HCEC 1CT (cell line): ENCODE measurements at regions not wholly inside any gene's neighbourhood (a gene's known extent, or its start where the extent isn't known, plus 50 kb on each side); places are given as distances from the start of the nearest gene placed in this dataset.

ENCODE experiments used
- DNase-seq: peaks from one replicate; pipeline ENCODE4 v3.0.0-alpha.2; 2017

DNA sequence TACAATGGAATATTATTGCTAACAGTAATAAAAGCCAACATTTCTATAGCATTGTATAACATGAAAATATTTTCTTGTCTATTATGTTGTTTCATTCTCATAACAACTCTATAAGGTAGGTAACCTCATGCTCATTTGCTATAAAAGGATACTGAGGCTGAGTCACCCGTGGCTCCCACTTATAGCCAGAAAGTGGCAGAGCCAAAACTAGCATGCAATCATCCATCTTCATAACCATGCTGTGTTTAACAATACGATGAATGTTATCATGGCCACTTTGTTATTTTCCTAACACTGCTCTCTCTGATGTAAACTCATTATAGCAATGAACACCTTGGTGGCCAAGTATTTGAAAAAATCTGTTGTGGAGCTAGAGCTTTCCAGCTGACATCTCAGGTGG is 80.8 kb upstream of the JUN start:
- no peak for DNase-seq

DNA sequence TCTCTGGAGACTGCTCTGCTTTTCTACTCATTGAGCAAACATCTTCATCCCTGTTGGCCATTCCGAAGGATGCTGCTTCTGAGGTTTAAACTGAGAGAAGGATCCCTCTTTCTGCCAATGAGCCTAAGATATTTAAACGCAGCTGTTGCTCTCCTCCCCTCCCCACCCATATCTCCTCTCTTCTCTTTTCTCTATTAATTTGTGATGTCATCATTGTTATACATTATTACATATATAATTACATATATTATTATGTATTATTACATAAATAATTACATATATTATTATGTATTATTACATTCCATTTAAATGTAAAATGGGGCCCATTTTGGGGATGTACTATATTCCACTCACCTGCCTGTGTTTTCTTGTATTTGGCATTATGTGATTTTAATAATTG is 82.7 kb upstream of the JUN start:
- DNase-seq, result no peak

DNA sequence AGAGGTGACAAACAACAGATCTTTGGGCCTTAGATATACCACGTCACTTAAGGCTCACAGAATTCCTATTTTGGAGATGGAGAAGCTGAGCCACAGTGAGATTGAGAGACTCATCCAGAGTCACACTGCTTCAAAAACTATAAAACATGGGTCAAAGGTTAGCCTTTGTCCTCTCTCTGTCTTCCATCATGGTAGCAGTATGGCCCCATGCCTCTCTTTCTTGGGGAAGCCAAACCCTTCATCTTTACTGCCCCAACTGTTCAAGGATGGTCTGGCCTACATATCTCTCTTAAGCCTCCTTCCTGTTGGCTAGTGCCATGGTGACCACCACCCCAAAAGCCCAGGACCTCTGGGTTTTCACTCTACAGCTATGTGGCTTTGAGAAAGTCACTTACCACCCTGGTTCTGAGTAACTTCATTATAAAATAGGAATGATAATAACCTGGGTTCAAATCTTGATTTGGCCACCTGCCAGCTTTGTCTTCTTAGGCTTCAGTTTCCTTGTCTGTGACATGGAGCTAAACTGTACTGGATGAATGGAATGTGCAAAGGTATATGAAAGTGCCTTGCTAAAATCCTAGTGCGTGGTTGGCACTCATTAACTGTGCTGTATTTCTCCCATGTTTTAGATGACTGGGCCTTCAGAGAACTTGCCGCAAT is 85.9 kb upstream of the JUN start:
- DNase-seq, result no peak

DNA sequence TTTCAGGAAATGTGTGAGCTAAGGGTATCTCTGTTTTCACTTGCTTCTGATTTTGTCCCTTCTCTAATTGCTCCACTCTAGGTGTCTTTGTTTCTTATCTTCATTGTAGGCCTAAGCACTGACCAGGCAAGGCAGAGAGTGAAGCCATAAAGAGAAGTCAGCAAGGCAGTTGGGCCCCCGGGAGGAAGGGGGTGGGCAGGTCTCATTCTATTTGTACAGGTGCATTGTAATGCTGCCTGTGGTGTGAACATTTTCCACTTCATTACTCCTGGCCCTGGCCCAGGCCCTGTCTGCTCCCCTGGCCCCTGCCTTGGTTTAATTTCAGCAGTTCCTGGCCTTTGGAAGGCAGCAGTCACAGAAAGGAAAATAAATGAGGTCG is 86.4 kb upstream of the JUN start:
- no peak for DNase-seq

DNA sequence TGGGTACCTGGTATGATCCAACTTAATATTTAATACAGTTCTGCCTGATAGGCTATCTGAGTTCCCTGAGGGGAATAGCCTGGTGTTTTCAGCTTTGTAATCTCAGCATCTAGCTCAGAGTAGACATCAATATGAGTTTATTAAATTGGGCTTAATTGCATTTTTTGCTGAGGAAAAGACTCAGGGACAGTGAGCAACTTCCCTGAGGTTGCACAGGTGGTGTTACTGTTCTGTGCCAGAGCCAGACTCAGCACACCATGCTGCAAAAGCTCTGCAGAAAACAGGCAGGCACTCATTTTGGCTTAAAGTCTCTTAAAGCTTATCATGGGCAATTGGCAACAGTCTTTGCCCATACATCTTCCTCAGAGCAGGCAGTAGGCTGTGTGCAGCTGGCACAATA is 90.5 kb upstream of the JUN start:
- no peak for DNase-seq

DNA sequence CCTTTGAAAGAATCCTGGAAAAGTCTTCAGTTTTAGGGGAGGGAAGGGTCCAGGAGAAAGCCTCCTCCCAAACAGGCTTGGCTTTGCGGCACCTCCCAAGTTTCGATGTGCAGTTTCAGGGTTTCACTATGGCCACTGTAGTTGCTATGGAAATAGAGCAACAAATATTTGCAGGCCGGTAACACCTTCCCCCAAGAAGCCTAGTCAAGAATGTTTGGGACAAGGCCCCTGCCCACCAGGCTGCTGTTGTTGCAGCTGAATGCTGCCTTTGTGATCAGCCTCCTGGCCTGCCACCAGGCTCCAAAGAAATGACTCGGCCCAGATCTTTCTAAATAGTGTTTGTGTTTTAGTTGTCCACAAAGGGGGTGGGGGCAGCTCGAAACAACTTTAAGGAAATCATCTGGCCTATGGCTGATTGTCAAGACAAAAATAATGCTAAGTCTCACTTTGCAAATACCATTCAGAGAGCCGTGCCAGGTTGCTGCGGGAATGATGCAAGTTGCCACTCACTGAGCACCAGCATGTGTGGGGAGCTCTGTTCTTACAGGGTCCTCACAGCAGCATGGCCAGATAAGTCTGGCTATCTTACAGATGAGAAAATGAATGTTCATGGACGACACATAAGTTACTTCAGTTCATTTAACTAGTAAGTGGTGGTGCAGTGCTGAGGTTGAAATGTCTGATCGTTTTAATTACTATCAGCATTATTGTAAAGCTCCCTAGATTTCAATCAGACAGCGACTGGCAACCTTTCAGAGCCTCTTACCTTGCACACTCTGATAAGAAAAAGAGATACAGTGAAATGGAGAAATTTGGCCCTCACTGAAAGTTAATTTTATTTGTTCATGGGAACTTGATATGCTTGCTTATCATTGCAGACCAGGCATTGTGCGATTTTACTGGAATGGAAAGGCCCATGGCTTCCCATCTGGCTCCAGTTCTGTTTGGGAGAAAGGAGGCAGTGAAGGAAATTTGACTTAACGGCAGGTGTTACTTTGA is 91.2 kb upstream of the JUN start:
- no peak for DNase-seq

DNA sequence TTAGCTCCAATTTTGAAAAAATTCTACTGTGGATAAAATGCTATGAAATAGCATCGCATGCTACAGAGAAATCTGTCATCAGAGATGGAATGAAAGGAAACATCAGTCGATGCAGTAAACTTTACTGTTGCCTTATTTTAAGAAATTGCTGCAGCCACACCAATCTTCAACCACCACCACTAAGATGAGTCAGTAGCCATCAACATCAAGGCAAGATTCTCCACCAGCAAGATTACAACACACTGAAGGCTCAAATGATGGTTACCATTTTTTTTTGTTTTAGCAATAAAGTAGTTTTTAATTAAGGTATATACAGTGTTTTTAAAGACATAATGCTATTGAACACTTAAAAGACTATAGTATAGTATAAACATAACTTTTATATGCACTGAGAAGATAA is 95.6 kb upstream of the JUN start:
- DNase-seq, result peak; percentile 23

DNA sequence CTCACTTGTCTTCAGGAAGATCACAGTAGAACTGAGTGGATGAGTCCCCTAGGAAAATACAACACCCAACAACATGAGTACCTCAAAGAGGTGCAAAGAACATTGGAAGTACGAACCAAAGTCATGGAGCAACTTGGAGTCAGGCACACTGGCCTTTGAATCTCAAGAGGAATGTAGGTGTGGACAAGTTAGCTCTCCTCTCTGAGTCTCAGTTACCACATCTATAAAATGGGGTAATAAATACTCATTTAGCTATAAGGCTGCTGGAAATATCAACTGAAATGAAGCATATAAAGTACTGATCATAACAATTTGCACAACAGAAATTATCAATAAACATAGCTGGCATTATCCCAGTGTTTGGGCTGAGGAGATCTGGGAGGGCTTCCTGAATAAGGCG is 96.7 kb upstream of the JUN start:
- DNase-seq, result no peak

DNA sequence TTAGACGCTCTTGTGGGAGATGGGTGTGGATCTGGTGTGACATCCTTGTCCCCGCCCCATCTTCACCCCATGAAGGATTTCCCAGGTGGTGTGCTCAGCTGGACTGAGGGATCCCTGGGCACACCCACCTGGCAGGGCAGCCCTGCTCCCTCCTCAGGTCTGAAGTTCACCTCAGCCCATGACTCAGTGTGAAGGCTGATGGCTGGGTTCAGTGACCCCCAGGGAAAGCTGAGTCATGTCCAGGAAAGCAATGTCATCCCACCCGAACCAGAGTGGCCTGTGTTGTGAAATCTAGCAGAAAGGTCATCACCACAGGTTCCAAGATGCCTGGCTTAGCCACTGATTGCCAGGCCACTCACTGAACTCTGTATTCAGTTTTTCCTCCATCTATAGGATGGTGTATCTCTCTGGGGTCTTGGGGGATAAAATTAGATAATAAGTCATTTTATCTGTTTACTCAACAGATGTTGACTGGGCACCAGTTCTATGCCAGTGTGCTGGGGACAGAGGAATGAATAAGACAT is 97.7 kb upstream of the JUN start:
- peak; percentile 85 for DNase-seq

DNA sequence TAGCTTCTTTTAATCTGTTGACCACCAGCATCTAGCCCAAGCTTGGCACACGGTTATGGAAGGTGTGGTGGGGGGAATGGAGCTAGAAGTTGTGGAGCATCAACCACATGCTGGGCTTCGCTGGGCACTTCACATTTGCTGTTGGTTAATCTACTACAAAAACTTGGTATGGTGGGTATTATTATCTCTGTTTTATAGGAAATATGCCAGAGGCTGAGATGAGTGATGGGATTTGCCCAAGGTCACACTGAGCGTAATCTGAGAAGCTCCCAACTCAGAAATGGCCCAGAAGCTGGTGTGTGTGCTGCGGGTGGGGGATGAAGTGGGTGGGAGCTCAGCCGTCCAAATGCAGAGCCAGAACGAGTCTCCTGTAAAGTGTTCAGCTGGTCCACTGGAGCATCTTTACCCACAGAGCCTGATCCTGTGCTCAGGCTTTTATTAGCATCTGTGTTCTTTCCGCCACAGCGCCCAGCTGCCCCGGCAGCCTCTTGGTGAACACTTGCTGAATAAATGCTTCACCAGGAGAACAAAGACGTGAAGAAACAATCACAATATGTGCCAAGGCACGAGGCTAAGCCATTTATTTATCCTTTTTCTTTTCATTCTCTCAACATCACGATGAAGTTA is 98.6 kb upstream of the JUN start:
- no peak for DNase-seq

DNA sequence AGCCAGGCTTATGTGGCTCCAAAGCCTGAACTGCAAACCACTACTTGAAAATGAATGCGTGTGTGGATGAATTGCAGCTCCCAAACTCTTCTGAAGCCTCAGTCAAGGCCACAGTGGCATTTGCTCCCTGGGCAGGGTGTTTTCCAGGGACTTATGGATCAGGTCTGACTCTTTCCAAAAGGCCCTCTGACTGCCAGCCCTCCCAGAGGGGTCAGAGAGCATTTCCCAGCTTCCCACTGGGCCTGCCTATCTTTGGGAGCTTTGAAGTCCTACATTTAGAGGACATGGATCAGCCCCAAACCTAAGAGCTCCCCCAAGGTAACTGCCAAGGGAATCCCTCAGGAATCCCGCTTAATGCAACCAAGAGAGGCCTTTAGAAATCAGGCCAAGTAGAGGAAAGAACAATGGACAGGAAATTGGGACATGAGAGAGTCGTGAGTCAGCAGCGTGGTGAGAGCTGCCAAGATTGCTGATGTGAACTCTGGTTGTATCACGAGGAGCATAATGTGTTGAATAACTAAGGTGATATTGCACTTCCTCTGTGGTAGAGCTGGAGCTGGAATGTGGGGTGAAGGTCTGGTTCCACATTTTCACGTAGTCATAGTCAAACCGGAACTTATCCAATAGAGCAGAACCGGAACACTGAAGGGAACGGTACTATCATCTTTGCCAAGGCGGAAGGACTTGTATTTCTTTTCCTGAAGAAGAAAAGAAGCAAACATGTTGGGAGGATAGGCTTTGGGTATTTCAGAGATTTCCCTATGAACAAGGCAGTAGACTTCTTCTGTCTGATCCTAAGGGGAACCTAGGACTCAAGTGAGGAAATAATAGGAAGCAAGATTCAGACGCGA is 99.4 kb upstream of the JUN start:
- peak; percentile 98 for DNase-seq

DNA sequence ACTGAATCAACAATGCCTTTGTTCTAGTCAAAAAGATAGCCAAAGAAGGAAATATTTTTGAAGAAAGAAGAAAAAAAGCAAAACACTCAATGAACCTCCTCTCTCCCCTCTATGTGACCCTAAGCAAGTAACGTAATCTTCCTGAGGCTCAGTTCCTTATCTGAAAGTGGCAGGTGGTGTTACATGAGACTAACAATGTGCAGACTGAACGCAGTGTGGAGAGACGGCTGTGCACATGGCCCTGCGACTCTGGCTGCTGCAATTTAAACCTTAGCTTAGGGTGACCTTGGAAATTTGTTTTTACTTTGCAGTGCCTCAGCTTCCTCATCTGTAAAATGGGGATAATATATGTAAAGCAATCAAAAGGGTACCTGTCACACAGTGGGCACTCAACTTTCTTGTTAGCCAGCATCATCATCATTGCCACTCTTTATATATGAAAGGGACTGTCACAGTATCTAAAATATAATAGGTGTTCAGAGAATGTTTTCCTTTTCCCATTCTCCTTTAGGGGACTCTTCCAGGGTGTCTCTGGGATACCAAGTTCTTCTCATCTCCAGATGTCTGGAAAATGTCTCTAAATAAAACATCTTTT is 100.1 kb upstream of the JUN start:
- DNase-seq, result no peak

DNA sequence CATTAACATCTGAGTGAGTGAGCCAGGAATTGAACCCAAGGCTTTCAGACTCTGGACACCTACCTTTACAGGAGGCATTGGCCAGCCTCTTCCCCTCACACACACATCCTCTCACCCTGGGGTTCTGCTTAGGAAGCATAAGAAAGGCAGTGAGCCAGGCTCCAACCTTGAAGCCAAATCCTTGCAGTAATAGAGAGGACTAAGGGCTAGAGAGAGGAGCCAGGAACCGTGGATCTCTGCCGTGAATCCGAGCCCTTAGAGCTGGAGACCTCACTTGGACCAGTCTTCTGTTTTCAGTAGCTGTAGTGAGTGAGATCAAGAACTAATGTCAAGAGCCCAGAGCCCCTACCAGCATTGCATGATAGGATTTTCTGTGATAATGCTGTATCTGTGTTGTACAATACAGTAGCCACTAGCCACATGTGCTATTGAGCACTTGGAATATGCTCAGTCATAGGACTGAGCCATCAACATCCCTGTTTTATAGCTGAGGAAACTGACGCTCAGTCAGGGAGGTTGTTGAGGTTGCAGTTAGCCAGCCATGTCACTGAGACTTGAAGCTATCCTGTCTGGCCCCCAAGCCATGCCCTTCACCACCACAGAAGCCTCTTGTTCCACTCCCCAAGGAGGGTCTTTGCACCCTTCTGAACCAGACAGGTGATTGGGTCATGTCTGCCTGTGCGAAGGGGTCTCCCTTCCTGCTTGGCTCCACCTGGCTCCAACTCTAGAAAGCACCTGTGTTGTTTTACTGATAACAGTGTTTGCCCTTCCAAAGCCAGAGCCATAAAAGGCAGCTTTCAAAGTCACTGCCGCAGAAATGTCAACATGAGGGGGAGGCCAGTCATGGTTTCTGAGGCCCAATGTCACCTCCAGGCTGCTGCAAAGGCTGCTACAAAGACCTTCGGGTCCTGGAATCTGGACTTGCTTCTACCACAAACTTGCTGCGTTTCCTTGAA is 101.1 kb upstream of the JUN start:
- no peak for DNase-seq

DNA sequence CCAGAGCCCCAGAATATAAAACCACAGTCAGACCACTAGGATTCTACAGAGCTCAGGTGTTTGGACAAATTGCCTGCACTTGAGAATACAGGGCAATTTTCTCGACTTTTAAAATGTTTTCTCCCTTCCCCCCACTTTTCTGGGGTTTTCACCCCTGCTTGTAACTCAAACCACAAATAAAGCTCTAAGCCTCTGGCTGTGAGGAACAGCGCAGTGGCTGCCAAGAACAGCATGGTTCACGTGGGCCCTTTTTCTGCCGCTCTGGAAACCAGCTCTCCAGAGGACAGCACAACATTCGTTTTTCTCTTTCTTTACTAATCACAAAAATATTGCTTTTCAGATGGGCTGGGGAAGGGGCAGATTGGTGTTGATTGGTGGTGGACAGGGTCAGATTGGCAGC is 102.2 kb upstream of the JUN start:
- no peak for DNase-seq

DNA sequence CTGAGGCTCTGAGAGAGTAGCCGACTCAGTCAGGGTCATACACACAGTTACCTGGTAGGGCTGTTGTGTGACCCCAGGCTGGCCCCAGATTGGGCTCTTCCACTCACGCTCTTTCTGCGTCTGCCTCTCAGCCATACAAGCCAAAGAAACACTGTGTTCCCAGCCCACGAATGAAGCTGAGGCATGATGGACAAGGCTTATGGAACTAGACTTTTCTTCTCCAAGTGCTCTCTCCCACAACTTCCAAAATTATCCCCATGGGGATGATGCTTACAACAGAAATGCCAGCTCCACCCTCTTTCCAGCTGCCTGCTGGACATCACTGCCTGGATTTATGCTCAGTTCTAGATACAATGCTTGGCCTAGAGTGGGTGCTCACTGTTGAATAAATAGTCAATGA is 102.8 kb upstream of the JUN start:
- DNase-seq, result no peak

DNA sequence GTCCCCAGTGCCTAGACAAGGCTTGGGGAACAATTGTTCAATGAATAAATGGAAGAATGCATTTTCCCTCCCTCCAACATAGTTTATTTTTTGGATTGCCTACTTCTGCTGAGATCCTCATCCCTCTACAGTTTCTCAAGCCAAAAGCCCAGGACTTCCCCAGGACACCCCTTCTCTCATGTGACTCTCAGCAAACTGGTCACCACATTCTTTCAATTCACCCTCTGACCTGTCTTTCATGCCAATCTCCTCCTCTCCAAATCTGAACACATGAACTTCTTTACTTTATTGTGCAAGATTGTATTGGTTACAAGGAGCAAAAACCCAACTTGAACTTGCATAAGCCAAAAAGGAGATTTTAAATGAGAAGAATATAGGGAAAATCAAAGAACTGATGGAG is 103.2 kb upstream of the JUN start:
- peak; percentile 49 for DNase-seq

DNA sequence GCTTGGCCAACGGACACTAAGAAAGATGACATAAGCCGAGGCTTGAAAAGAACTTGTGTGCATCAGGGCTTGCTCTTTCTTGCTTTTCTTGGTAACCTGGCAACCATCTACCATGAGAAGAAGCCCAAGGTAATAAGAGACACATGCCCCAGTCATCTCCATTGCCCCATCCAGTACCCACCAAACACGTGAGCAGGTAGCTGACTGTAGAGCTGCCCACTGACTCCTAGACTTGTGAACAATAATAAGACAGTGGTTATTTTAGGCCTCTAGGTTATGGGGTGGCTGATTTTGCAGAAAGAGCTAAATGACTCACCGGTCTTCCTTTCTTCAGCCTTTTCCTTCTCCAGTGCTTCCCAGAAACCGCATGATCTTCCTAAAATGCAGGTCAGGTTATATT is 105.0 kb upstream of the JUN start:
- DNase-seq, result no peak

DNA sequence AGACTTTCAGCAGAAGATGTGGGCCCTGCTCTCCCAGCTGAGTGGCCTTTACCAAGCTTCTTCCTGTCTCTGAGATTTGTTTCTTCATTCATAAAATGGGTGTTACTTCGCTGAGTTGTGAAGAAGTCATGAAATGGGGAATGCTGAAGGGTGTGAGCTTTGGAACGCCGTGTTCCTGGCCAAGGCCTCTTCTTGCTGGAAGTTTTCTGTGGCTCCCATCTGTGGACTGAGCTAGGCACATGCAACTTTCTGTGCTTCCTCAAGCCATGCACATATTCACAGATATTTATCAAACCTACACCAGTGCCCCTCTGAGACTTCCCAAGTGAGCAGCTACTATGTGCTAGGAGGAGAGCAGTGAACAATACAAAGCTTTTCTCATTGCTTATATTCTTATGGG is 106.3 kb upstream of the JUN start:
- DNase-seq, result no peak

DNA sequence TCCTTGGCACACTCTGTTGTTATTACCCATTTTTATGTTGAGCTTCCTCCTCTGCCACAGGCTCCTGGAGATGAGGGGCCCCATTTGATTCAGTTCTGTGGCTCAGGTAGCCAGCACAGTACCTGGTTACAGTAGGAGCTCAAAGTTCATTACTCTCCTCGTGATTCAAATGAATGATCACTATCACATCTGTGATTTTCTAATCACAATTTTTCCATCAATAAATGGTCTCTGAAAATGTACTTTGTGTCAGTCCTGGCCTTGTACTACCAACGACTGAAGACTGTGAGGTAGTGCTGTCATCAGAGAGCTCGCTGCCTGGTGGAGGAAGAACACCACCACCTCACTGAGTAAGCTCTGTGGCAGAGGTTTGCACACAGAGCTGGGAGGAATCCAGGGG is 106.8 kb upstream of the JUN start:
- no peak for DNase-seq

DNA sequence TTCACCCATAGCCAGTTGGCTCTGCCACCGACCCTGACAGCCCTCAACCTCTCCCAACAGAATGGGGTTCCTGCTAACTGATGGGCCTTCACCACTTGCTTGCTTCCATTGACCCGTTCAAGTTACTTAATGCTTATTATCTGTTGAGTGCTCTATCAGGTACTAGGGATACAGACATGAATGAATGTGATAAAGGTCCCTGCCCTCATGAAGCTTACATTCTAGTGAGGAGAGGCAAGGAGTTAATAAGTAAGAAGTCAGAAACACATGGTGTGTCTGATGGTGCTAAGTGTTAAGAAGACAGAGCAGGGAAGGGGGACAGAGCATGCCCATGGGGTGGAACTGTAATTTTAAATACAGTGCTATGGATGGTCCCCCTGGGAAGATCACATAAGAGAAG is 107.5 kb upstream of the JUN start:
- no peak for DNase-seq

DNA sequence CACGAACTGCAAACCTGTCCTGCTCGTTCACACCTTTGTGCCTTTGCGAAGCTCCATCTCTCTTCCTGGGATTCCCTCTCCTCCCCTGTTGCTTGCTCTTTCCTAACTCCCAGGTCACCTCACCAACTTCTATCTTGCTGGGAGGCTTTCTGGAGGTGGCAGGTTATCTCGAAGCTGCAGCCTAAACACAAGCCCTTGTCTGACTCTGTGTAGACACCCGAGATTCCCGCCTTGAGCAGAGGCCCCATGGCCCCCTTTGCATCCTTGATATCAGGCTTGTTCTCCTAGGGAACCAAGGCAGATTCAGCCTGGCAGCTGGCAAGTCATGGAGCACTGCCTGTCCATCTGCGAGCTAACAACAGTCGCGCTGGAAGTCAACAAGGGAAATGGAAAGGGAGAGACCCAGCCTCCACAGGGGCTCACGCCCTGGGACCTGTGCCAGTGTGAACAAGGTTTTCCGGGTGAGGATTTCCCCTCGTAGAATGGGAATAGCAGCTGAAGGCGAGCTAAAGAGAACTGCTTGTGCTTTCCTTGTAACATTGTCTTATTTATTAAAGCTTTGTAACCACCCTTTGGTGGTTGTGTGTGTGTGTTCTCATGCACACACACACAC is 109.5 kb upstream of the JUN start:
- no peak for DNase-seq
